ENCODE measurements at regions not wholly inside any gene's neighbourhood (a gene's known extent, or its start where the extent isn't known, plus 50 kb on each side); places are given as distances from the start of the nearest gene placed in this dataset.

GRCh38 chr7:84337429-84337828, 142.8 kb upstream of the SEMA3A start (continued):
- TF ChIP-seq NRF1 (IDR thresholded peaks at IDR 0.05; ENCODE audit: low read depth, low read length) (no peak), MEF2A (IDR thresholded peaks at IDR 0.05; ENCODE audit: borderline replicate concordance, low read depth) (no peak), REST (IDR thresholded peaks at IDR 0.05; ENCODE audit: low read depth, low read length) (no peak), PBX3 (IDR thresholded peaks at IDR 0.05) (peak; percentile 86)

- DNase-seq: no peak
- Histone ChIP-seq H3K9me2 (no peaks in the 10 kb centered on the region), H4K20me1 (ENCODE audit: insufficient read depth) (no peaks in the 10 kb centered on the region), H3K9ac (no peak overlapping the region), H2AFZ (ENCODE audit: low read depth) (no peak overlapping the region), H3K79me2 (ENCODE audit: insufficient read depth) (no peaks in the 10 kb centered on the region), H3K9me3 (no peaks in the 10 kb centered on the region), H3K27me3 (ENCODE audit: insufficient read depth) (no peaks in the 10 kb centered on the region), H3K4me2 (no peak overlapping the region), H3F3A (replicated peaks; ENCODE audit: insufficient read depth) (no peaks in the 10 kb centered on the region), H3K4me1 (ENCODE audit: control insufficient read depth in 1 of 2, insufficient read depth in 2 of 2, low read depth in 1 of 2, low read length in 1 of 2) (peaks cover 0 to 4% of the 10 kb centered on the region in 2 experiments; a peak in 2 of 4 replicates), H3K4me3 (ENCODE audit: low read depth in 2 of 2, low read length in 1 of 2) (no peak overlapping the region), H3K36me3 (replicated peaks in 1 of 2; ENCODE audit: control insufficient read depth in 1 of 2, insufficient read depth in 2 of 2, low read length in 1 of 2) (no peaks in the 10 kb centered on the region), H3K27ac (ENCODE audit: low read depth in 2 of 2, low read length in 1 of 2) (no peak overlapping the region)
- no peak for TF ChIP-seq RXRA (IDR thresholded peaks at IDR 0.05; ENCODE audit: borderline replicate concordance, low read depth)
- no peak for TF ChIP-seq PBX3 (IDR thresholded peaks at IDR 0.05)
- TF ChIP-seq FOXM1 (IDR thresholded peaks at IDR 0.05; ENCODE audit: low read depth): no peak
- no peak for TF ChIP-seq RAD21 (IDR thresholded peaks at IDR 0.05; ENCODE audit: low read length)
- TF ChIP-seq YY1 (IDR thresholded peaks at IDR 0.05; ENCODE audit: low read depth): no peak
- no peak for TF ChIP-seq RFX5 (IDR thresholded peaks at IDR 0.05; ENCODE audit: low read length)
- no peak for TF ChIP-seq CTCF (IDR thresholded peaks at IDR 0.05)
- CTCF ChIA-PET: no interaction called here
- POLR2A ChIA-PET: no interaction called here
- 98% methylated on average over 1 of the region's 1 CpG for WGBS (ENCODE audit: low lambda C conversion rate)
These were observed 142.2 kb upstream of the SEMA3A start for GRCh38 chr7:84336766-84337165.
